ENCODE measurements at regions not wholly inside any gene's neighbourhood (a gene's known extent, or its start where the extent isn't known, plus 50 kb on each side); places are given as distances from the start of the nearest gene placed in this dataset.

GRCh38 chr10:63713191-63714144 lies 192.3 kb downstream of the REEP3 start:
- Histone ChIP-seq H4K20me1 (ENCODE audit: low read depth, low read length) (no peaks in the 10 kb centered on the region), H3K79me2 (ENCODE audit: insufficient read depth, low read length) (no peaks in the 10 kb centered on the region), H3K4me3 (ENCODE audit: insufficient read depth, low read length, poor library complexity, severe bottlenecking) (no peak overlapping the region), H2AFZ (ENCODE audit: low read depth, low read length, severe bottlenecking) (no peak overlapping the region), H3F3A (ENCODE audit: insufficient read depth) (no peaks in the 10 kb centered on the region), H3K9me3 (ENCODE audit: insufficient read depth, low read length) (no peaks in the 10 kb centered on the region), H3K36me3 (ENCODE audit: low read length) (no peaks in the 10 kb centered on the region), H3K27ac (ENCODE audit: low read depth, low read length) (no peak overlapping the region), H3K9me2 (replicated peaks; ENCODE audit: insufficient read depth, low read length) (no peaks in the 10 kb centered on the region), H3K9ac (ENCODE audit: low read length) (no peak overlapping the region), H3K27me3 (ENCODE audit: low read length) (no peaks in the 10 kb centered on the region), H3K4me2 (ENCODE audit: low read depth, low read length, poor library complexity, severe bottlenecking) (no peak overlapping the region)
- TF ChIP-seq CTCF (IDR thresholded peaks at IDR 0.05; ENCODE audit: insufficient read depth, low read length, poor library complexity, severe bottlenecking) (no peak), EZH2phosphoT487 (conservative IDR thresholded peaks at IDR 0.05; ENCODE audit: low read length) (no peak)

DNA sequence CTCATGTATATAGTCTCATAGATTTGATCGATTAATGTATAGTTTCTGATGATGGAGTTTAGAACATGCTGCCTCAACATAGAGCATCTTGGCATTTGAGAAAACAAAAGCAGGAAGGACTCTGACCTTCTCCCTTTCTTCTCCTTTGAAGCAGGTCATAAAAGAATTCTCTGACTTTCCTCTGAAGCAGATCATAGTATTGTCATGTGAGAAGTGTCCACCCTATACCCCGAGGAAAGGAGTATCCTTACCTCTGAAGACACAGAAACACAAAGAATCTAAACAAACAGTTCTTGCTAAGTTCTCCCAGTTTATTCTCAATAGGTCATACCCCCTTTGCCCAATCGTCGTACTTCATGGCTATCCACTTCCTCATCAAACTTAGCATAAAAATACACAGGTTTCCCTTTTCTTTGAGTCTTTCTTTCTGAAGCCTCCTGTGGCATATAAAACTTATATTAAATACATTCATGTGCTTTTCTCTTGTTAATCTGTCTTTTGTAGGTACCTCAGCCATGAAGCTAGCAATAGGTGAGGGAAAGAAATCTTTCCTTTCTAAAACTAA lies 194.9 kb downstream of the REEP3 start:
- Histone ChIP-seq H3K36me3 (ENCODE audit: low read length) (no peaks in the 10 kb centered on the region), H3K9me2 (replicated peaks; ENCODE audit: insufficient read depth, low read length) (no peaks in the 10 kb centered on the region), H3K9ac (ENCODE audit: low read length) (no peak overlapping the region), H4K20me1 (ENCODE audit: low read depth, low read length) (no peaks in the 10 kb centered on the region), H3K27me3 (ENCODE audit: low read length) (no peaks in the 10 kb centered on the region), H3K27ac (ENCODE audit: low read depth, low read length) (no peak overlapping the region), H2AFZ (ENCODE audit: low read depth, low read length, severe bottlenecking) (no peak overlapping the region), H3K4me2 (ENCODE audit: low read depth, low read length, poor library complexity, severe bottlenecking) (no peak overlapping the region), H3F3A (ENCODE audit: insufficient read depth) (no peaks in the 10 kb centered on the region), H3K9me3 (ENCODE audit: insufficient read depth, low read length) (no peaks in the 10 kb centered on the region), H3K79me2 (ENCODE audit: insufficient read depth, low read length) (no peaks in the 10 kb centered on the region), H3K4me3 (ENCODE audit: insufficient read depth, low read length, poor library complexity, severe bottlenecking) (no peak overlapping the region)
- no peak for TF ChIP-seq EZH2phosphoT487 (conservative IDR thresholded peaks at IDR 0.05; ENCODE audit: low read length)
- TF ChIP-seq CTCF (IDR thresholded peaks at IDR 0.05; ENCODE audit: insufficient read depth, low read length, poor library complexity, severe bottlenecking): no peak

GRCh38 chr10:63717027-63717715 lies 196.0 kb downstream of the REEP3 start:
- Histone ChIP-seq H3K27ac (ENCODE audit: low read depth, low read length) (no peak overlapping the region), H3K79me2 (ENCODE audit: insufficient read depth, low read length) (no peaks in the 10 kb centered on the region), H3K9me3 (ENCODE audit: insufficient read depth, low read length) (no peaks in the 10 kb centered on the region), H3K36me3 (ENCODE audit: low read length) (no peaks in the 10 kb centered on the region), H2AFZ (ENCODE audit: low read depth, low read length, severe bottlenecking) (no peak overlapping the region), H3K27me3 (ENCODE audit: low read length) (no peaks in the 10 kb centered on the region), H4K20me1 (ENCODE audit: low read depth, low read length) (no peaks in the 10 kb centered on the region), H3K4me2 (ENCODE audit: low read depth, low read length, poor library complexity, severe bottlenecking) (no peak overlapping the region), H3F3A (ENCODE audit: insufficient read depth) (no peaks in the 10 kb centered on the region), H3K4me3 (ENCODE audit: insufficient read depth, low read length, poor library complexity, severe bottlenecking) (no peak overlapping the region), H3K9ac (ENCODE audit: low read length) (no peak overlapping the region), H3K9me2 (replicated peaks; ENCODE audit: insufficient read depth, low read length) (no peaks in the 10 kb centered on the region)
- TF ChIP-seq CTCF (IDR thresholded peaks at IDR 0.05; ENCODE audit: insufficient read depth, low read length, poor library complexity, severe bottlenecking): no peak
- TF ChIP-seq EZH2phosphoT487 (conservative IDR thresholded peaks at IDR 0.05; ENCODE audit: low read length): no peak
